HepG2 (cell line): ENCODE measurements at regions not wholly inside any gene's neighbourhood (a gene's known extent, or its start where the extent isn't known, plus 50 kb on each side); places are given as distances from the start of the nearest gene placed in this dataset.

Experiments
- CREM ChIP-seq, 2 experiments: sonication (generic) in 1 of 2; formaldehyde crosslinking in 1 of 2; IDR thresholded peaks; 2 replicates each; pipeline versions ENCODE4 v1.4.0 to v1.6.1; 2016 to 2020; ENCODE audit warnings: antibody characterized with exemption in 1 of 2, mild to moderate bottlenecking in 1 of 2, missing genetic modification reagents in 1 of 2
- HCFC1 ChIP-seq: fragments of 150-350 bp; IDR thresholded peaks from 2 replicates; pipeline ENCODE4 v1.6.1; 2014; ENCODE audit warnings: low read depth, low read length
- HNRNPUL1 ChIP-seq: fragments of 200-400 bp; formaldehyde crosslinking; IDR thresholded peaks from 2 replicates; pipeline ENCODE4 v1.6.1; 2017; ENCODE audit warnings: low read depth, mild to moderate bottlenecking, low read length, moderate library complexity
- PHB2 ChIP-seq: fragments of 450-650 bp; IDR thresholded peaks from 2 replicates; pipeline ENCODE4 v1.6.1; 2018; ENCODE audit not compliant: partially characterized antibody
- TCF12 ChIP-seq, 2 experiments: fragments of 450-650 bp in 1 of 2; sonication (generic) in 1 of 2; formaldehyde crosslinking in 1 of 2; IDR thresholded peaks; 2 replicates each; pipeline versions ENCODE4 v1.6.1 to v1.8.0; 2017 to 2022; ENCODE audit warnings: antibody characterized with exemption in 1 of 2, mild to moderate bottlenecking in 1 of 2, missing genetic modification reagents in 1 of 2, moderate library complexity in 1 of 2
- TCF7 ChIP-seq: sonication (generic); IDR thresholded peaks from 2 replicates; pipeline ENCODE4 v1.6.1; 2016; ENCODE audit warnings: antibody characterized with exemption, low read depth
- ZNF101 ChIP-seq: sonication (generic); formaldehyde crosslinking; IDR thresholded peaks from 2 replicates; pipeline ENCODE4 v1.4.0; 2020; ENCODE audit warnings: mild to moderate bottlenecking, low read depth, missing genetic modification reagents, borderline replicate concordance
- ZNF567 ChIP-seq: sonication (generic); formaldehyde crosslinking; IDR thresholded peaks from 2 replicates; pipeline ENCODE4 v1.8.1; 2023; ENCODE audit warnings: mild to moderate bottlenecking, missing genetic modification reagents, borderline replicate concordance
- TF ChIP-seq, protein P1 (sequence below): sonication (generic); formaldehyde crosslinking; IDR thresholded peaks from 2 replicates; pipeline ENCODE4 v1.5.0; 2020; ENCODE audit warnings: mild to moderate bottlenecking, missing genetic modification reagents, moderate library complexity

DNA sequence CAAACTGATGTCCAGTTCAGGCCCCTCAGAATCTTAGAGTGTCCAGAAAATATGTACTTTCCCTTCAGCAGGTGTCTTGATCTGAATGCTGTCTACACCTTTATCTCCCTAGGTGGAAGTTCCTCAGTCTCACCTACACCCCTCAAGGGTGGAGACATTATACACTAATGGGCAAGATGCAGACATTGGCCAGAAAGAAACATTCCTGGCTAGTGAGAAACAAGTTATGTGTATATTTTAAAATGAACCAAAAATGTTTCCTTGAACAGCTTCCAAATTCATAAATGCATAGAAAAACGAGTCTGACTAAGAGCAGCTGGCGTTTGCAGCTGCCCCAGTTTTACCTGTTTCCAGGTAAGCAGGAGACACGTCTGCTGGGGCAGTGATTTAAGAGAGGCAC lies 140.5 kb upstream of the IRX4 start:
- TF ChIP-seq ZNF567 (no peak), HCFC1 (no peak), CREM (IDR thresholded peaks at IDR 0.05) (no peak), CREM (CRISPR knock-in tag; IDR thresholded peaks at IDR 0.05) (no peak), ZNF101 (CRISPR knock-in tag) (no peak), HNRNPUL1 (no peak), PHB2 (no peak), TCF7 (no peak), TCF12 (IDR thresholded peaks at IDR 0.05) (no peak), TCF12 (CRISPR knock-in tag; IDR thresholded peaks at IDR 0.05) (no peak)
- TF ChIP-seq, protein P1, sequence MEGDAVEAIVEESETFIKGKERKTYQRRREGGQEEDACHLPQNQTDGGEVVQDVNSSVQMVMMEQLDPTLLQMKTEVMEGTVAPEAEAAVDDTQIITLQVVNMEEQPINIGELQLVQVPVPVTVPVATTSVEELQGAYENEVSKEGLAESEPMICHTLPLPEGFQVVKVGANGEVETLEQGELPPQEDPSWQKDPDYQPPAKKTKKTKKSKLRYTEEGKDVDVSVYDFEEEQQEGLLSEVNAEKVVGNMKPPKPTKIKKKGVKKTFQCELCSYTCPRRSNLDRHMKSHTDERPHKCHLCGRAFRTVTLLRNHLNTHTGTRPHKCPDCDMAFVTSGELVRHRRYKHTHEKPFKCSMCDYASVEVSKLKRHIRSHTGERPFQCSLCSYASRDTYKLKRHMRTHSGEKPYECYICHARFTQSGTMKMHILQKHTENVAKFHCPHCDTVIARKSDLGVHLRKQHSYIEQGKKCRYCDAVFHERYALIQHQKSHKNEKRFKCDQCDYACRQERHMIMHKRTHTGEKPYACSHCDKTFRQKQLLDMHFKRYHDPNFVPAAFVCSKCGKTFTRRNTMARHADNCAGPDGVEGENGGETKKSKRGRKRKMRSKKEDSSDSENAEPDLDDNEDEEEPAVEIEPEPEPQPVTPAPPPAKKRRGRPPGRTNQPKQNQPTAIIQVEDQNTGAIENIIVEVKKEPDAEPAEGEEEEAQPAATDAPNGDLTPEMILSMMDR (CRISPR knock-in tag) = no peak
